LNCAP (cell line): ENCODE measurements at regions not wholly inside any gene's neighbourhood (a gene's known extent, or its start where the extent isn't known, plus 50 kb on each side); places are given as distances from the start of the nearest gene placed in this dataset.

Experiments used
- TF ChIP-seq, protein P1 (sequence below): fragments of 450-650 bp; IDR thresholded peaks from 2 replicates; pipeline ENCODE4 v1.5.1; 2017; ENCODE audit warnings: mild to moderate bottlenecking

DNA sequence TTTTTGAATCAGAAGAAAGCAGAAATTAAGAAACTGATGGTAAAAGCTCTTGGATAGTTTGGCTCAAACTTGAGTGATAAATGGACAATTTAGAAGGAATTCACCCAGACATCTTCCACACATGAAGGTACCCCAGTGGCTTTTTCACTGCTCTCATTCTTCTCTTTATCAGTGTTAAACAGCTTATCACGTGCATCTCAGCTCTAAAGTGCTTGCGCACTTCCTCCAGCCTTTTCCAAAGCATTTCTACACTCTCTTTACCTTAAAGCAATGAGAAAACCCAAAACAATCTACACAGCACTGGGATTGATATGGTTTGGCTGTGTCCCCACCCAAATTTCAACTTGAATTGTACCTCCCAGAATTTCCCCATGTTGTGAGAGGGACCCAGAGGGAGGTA, 509.1 kb upstream of the FAT1 start:
- TF ChIP-seq, protein P1, sequence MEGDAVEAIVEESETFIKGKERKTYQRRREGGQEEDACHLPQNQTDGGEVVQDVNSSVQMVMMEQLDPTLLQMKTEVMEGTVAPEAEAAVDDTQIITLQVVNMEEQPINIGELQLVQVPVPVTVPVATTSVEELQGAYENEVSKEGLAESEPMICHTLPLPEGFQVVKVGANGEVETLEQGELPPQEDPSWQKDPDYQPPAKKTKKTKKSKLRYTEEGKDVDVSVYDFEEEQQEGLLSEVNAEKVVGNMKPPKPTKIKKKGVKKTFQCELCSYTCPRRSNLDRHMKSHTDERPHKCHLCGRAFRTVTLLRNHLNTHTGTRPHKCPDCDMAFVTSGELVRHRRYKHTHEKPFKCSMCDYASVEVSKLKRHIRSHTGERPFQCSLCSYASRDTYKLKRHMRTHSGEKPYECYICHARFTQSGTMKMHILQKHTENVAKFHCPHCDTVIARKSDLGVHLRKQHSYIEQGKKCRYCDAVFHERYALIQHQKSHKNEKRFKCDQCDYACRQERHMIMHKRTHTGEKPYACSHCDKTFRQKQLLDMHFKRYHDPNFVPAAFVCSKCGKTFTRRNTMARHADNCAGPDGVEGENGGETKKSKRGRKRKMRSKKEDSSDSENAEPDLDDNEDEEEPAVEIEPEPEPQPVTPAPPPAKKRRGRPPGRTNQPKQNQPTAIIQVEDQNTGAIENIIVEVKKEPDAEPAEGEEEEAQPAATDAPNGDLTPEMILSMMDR, result no peak

DNA sequence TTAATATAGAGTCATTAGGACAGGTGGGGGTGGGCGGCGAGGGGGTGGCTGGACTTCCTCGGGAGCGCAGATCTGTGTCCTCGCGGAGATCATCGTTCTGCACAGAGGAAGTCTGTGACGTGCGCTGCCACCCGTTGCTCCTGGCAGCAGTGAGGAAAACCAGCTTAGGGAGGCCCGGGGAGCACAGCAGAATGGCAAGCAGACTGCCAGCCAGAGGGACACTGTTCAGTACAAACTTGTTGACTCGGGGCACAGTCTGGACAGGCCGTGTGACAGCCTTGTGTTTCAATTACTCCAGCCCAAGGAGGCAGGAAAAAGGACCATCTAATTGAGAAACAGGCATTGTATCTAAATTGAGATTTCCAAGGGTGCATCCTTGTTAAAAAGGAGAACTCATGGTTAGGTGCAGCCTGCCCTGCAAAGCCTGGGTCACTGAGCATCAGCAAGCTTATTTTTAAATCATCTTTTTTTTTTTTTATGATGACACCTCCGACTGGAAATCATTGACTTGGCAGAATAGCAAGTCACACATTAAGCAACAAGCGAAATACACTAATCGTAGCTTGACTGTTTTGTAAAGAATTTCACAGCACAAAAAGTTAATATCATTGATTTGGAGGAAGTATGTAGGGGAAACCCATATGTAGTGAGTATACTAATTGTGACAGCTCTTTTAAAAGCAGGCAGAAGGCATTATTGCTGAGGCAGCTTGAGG, 512.0 kb upstream of the FAT1 start:
- TF ChIP-seq, protein P1, result no peak

DNA sequence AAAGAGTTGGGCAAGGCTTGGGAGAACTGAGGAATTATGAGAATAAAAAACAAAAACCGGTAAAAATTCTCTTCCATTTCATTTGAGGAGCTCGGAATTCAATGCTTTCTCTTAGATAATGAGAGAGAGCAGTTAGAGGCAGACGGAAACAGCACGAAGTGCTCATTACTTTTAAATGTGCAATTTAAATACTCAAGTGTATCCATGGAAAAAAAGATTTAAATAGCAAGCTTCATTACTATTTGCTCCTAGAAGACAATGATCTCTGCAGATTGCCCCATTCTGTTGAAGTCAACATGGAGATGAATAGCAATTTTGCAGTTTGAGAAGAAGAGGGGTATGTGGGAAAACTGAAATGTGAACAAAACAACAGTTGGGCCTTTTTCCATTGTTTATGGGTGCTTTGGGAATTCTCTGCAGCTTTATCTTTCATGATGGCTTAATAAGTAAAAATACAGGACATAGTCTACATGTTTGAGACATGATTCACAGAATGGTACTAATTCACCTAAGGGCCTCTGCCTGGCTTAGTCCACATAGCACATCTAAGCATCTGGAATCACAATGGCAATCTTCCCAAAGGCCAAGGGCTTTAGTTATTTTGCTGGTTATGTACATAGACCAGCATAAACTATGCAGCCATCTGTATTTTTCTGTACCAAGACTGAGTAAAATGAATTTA, 512.7 kb upstream of the FAT1 start:
- TF ChIP-seq, protein P1, result no peak

DNA sequence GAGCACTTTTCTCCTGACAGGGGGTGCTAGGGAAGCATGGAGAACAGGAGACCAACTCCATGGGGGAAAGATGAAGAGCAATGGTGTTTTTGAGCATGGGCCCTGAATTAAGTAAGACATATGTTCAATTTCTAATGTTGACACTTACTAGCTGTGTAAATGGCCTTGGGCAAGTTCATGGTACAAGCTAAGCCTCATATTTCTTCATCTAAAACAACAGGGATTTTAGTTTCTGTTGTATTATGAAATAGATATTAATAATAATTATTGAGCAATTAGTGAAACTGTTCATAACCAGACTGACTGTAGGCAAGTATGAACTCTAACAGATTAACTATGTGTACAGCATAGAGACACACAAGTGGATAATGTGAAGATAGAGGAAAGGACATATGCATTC, 515.0 kb upstream of the FAT1 start:
- TF ChIP-seq, protein P1, result no peak

DNA sequence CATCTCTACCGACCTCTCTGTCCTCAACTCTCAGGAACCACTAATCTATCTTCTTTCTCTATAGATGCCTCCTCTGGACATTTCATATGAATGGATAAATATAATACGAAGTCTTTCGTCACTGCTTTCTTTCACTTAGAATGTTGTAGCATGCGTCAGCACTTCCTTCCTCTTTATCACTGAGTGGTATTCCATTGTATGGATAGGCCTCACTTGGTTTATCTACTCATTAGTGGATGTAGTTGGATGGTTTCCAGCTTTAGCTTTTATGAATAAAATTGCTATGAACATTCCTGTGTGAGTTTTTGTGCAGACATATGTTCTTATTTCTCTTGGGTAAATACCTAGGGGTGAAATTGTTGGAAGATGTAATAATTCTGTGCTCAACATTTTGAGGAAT, 528.2 kb upstream of the FAT1 start:
- TF ChIP-seq, protein P1, result no peak

DNA sequence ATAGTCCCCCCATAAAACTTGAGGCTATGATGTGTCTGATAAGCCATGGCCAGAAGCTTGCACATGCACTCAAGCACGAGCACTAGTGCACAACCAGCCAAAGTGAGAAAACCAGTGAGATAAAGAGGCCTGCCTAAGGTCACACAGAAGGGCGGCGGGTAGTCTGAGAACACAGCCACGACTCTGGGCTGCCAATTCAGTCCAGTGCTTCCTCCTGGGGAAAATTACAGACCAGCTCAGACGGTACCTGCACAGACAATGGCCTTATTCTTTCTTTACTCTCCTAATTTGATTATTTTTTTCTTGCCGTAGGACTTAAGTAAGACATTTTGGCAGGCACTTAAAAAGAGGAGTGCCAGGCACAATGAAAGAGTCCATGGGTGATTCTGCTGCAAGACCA, 533.2 kb upstream of the FAT1 start:
- TF ChIP-seq, protein P1, result no peak

DNA sequence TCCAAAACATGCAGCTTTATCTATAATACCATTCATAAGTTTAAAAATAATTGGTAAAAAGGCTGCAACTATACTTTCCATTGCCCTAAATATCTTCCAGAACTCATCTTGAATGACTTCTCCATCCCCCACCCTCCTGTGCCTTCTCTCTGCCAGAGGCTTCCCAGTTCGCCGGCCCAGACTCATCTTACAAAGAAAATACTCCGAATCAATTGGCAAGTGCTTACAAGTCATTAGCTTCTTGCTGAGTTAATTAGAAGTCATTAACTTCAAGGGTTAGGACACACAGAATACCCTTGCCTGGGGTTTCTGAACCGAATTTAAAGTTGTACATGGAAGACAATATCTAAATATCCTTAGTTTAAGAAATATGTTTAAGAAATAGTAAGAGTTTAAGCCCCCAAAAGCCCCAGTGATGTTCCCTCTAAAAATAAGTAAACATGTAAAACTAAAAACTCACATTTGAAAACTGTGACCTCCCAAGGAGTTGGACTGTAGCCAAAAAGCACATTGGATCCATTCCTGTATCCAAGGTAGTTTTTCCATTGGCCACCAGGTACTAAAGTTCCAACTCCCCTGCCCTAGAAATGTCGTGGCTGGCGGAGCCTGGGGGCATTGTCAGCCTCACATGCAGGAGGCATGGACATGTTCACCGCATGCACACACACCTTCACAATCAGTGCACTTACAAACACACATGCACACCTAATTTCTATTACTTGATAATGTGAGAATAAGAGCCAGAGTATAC, 535.2 kb upstream of the FAT1 start:
- TF ChIP-seq, protein P1, result no peak
